Skeletal muscle tissue (tissue), 3 donors: ENCODE measurements at regions not wholly inside any gene's neighbourhood (a gene's known extent, or its start where the extent isn't known, plus 50 kb on each side); places are given as distances from the start of the nearest gene placed in this dataset.

ENCODE experiments used
- H3K27ac ChIP-seq: one replicate; pipeline ENCODE4 v1.7.0; 2013; ENCODE audit warnings: mild to moderate bottlenecking, low read depth, low read length, inconsistent platforms
- H3K27me3 ChIP-seq, 3 donors: one replicate each; pipeline ENCODE4 v1.7.0; 2013; ENCODE audit warnings: low read length in 3 of 3; ENCODE audit not compliant: control insufficient read depth in 3 of 3, insufficient read depth in 3 of 3
- H3K36me3 ChIP-seq, 3 donors: one replicate each; pipeline ENCODE4 v1.7.0; 2013; ENCODE audit warnings: low read length in 3 of 3; ENCODE audit not compliant: control insufficient read depth in 3 of 3, insufficient read depth in 3 of 3
- H3K4me1 ChIP-seq, 3 donors: one replicate each; pipeline ENCODE4 v1.7.0; 2013; ENCODE audit warnings: low read length in 3 of 3, mild to moderate bottlenecking in 3 of 3; ENCODE audit not compliant: control insufficient read depth in 3 of 3, insufficient read depth in 3 of 3
- H3K4me3 ChIP-seq, 3 donors: one replicate each; pipeline ENCODE4 v1.7.0; 2013; ENCODE audit warnings: low read length in 3 of 3
- H3K9ac ChIP-seq, 3 donors: one replicate each; pipeline ENCODE4 v1.7.0; 2013; ENCODE audit warnings: low read length in 3 of 3, mild to moderate bottlenecking in 3 of 3, moderate library complexity in 2 of 3, low read depth in 1 of 3
- H3K9me3 ChIP-seq, 3 donors: one replicate each; pipeline ENCODE4 v1.7.0; 2013; ENCODE audit warnings: low read length in 3 of 3; ENCODE audit not compliant: control insufficient read depth in 3 of 3
- donor health status: Osteomylitis.

GRCh38 chr2:19226386-19226785 lies 132.0 kb downstream of the OSR1 start:
- Histone ChIP-seq H3K9me3 (no peaks in the 10 kb centered on the region), H3K9ac (no peak overlapping the region), H3K4me1 (peaks cover 0 to 5% (median 0%) of the 10 kb centered on the region in 3 donors), H3K27ac (no peak overlapping the region), H3K36me3 (no peaks in the 10 kb centered on the region), H3K27me3 (no peaks in the 10 kb centered on the region), H3K4me3 (no peak overlapping the region)

GRCh38 chr2:19225931-19226330 lies 132.5 kb downstream of the OSR1 start:
- no peak overlapping the region for H3K27ac ChIP-seq
- H3K4me1 ChIP-seq = peaks cover 0 to 5% (median 0%) of the 10 kb centered on the region in 3 donors

GRCh38 chr2:19225126-19225525 lies 133.3 kb downstream of the OSR1 start:
- no peak overlapping the region for H3K27ac ChIP-seq
- H3K36me3 ChIP-seq = no peaks in the 10 kb centered on the region
- peaks cover 0 to 5% (median 0%) of the 10 kb centered on the region in 3 donors for H3K4me1 ChIP-seq
- H3K27me3 ChIP-seq = no peaks in the 10 kb centered on the region
- no peak overlapping the region for H3K9ac ChIP-seq
- no peaks in the 10 kb centered on the region for H3K9me3 ChIP-seq
- H3K4me3 ChIP-seq = no peak overlapping the region

More at GRCh38 chr2:19225931-19226330, 132.5 kb downstream of the OSR1 start:
- Histone ChIP-seq H3K4me3 (no peak overlapping the region), H3K9ac (no peak overlapping the region), H3K36me3 (no peaks in the 10 kb centered on the region), H3K27me3 (no peaks in the 10 kb centered on the region), H3K9me3 (no peaks in the 10 kb centered on the region)

GRCh38 chr2:19224486-19224885 lies 133.9 kb downstream of the OSR1 start:
- Histone ChIP-seq H3K27me3 (no peaks in the 10 kb centered on the region), H3K27ac (no peak overlapping the region), H3K9ac (no peak overlapping the region), H3K9me3 (no peaks in the 10 kb centered on the region), H3K4me1 (peaks cover 0 to 5% (median 0%) of the 10 kb centered on the region in 3 donors), H3K4me3 (no peak overlapping the region), H3K36me3 (no peaks in the 10 kb centered on the region)

- H3K4me1 ChIP-seq = peaks cover 0 to 5% (median 0%) of the 10 kb centered on the region in 3 donors
- no peaks in the 10 kb centered on the region for H3K9me3 ChIP-seq
- H3K27me3 ChIP-seq = no peaks in the 10 kb centered on the region
- H3K36me3 ChIP-seq = no peaks in the 10 kb centered on the region
- H3K27ac ChIP-seq = no peak overlapping the region
- H3K9ac ChIP-seq = no peak overlapping the region
- no peak overlapping the region for H3K4me3 ChIP-seq
Observed at GRCh38 chr2:19224011-19224410, 134.4 kb downstream of the OSR1 start.

- H3K36me3 ChIP-seq = no peaks in the 10 kb centered on the region
- H3K4me3 ChIP-seq = no peak overlapping the region
- H3K27me3 ChIP-seq = no peaks in the 10 kb centered on the region
- no peak overlapping the region for H3K9ac ChIP-seq
- no peaks in the 10 kb centered on the region for H3K4me1 ChIP-seq
- H3K27ac ChIP-seq = no peak overlapping the region
- H3K9me3 ChIP-seq = no peaks in the 10 kb centered on the region
Observed at GRCh38 chr2:19219060-19219459, 139.4 kb downstream of the OSR1 start.

GRCh38 chr2:19218166-19218565 lies 140.3 kb downstream of the OSR1 start:
- no peak overlapping the region for H3K27ac ChIP-seq
- no peaks in the 10 kb centered on the region for H3K4me1 ChIP-seq
- no peaks in the 10 kb centered on the region for H3K27me3 ChIP-seq
- no peaks in the 10 kb centered on the region for H3K9me3 ChIP-seq
- H3K9ac ChIP-seq = no peak overlapping the region
- H3K4me3 ChIP-seq = no peak overlapping the region
- H3K36me3 ChIP-seq = no peaks in the 10 kb centered on the region

- Histone ChIP-seq H3K4me1 (no peaks in the 10 kb centered on the region), H3K4me3 (no peak overlapping the region), H3K27me3 (no peaks in the 10 kb centered on the region), H3K9me3 (no peaks in the 10 kb centered on the region), H3K36me3 (no peaks in the 10 kb centered on the region), H3K9ac (no peak overlapping the region), H3K27ac (no peak overlapping the region)
Observed at GRCh38 chr2:19216676-19217602, 141.5 kb downstream of the OSR1 start.

GRCh38 chr2:19216238-19216637 lies 142.2 kb downstream of the OSR1 start:
- H3K27ac ChIP-seq = no peak overlapping the region
- no peak overlapping the region for H3K9ac ChIP-seq
- H3K9me3 ChIP-seq = no peaks in the 10 kb centered on the region
- H3K36me3 ChIP-seq = no peaks in the 10 kb centered on the region
- H3K4me1 ChIP-seq = no peaks in the 10 kb centered on the region
- H3K27me3 ChIP-seq = no peaks in the 10 kb centered on the region
- no peak overlapping the region for H3K4me3 ChIP-seq

- Histone ChIP-seq H3K9ac (no peak overlapping the region), H3K36me3 (no peaks in the 10 kb centered on the region)
Observed at GRCh38 chr2:19214682-19215391, 143.6 kb downstream of the OSR1 start.

More at GRCh38 chr2:19214682-19215391, 143.6 kb downstream of the OSR1 start:
- Histone ChIP-seq H3K27ac (no peak overlapping the region), H3K4me1 (no peaks in the 10 kb centered on the region), H3K9me3 (no peaks in the 10 kb centered on the region), H3K27me3 (no peaks in the 10 kb centered on the region), H3K4me3 (no peak overlapping the region)
